Activated T-cell treated with anti-CD3 and anti-CD28 coated beads, Interleukin-2, amount 50 U/mL, for 24 hours (primary cell): ENCODE measurements at regions not wholly inside any gene's neighbourhood (a gene's known extent, or its start where the extent isn't known, plus 50 kb on each side); places are given as distances from the start of the nearest gene placed in this dataset.
A peak's percentile ranks its signal among the peaks of the same experiment; 100 is the strongest.
"Not testable (repeated sequence)": the region's sequence is repeated elsewhere in the genome, so short reads cannot be mapped to it uniquely, and the experiment has no call there.

Source experiments
- DNase-seq: peaks from one replicate; pipeline ENCODE4 v3.0.0-alpha.2; 2020
- H3K27ac Mint-ChIP-seq: 2 replicates; pipeline ENCODE4 v1.8.0; 2020; ENCODE audit warnings: mild to moderate bottlenecking, mixed read lengths
- H3K27me3 Mint-ChIP-seq: 2 replicates; pipeline ENCODE4 v1.8.0; 2020; ENCODE audit warnings: mixed read lengths
- H3K36me3 Mint-ChIP-seq: 2 replicates; pipeline ENCODE4 v1.8.0; 2020; ENCODE audit warnings: low read depth, mixed read lengths
- H3K4me1 Mint-ChIP-seq: 2 replicates; pipeline ENCODE4 v1.8.0; 2020; ENCODE audit warnings: low read depth, mixed read lengths
- H3K4me3 Mint-ChIP-seq: 2 replicates; pipeline ENCODE4 v1.8.0; 2020; ENCODE audit warnings: mild to moderate bottlenecking, moderate library complexity, mixed read lengths
- H3K9me3 Mint-ChIP-seq: 2 replicates; pipeline ENCODE4 v1.8.0; 2020; ENCODE audit warnings: mixed read lengths

DNA sequence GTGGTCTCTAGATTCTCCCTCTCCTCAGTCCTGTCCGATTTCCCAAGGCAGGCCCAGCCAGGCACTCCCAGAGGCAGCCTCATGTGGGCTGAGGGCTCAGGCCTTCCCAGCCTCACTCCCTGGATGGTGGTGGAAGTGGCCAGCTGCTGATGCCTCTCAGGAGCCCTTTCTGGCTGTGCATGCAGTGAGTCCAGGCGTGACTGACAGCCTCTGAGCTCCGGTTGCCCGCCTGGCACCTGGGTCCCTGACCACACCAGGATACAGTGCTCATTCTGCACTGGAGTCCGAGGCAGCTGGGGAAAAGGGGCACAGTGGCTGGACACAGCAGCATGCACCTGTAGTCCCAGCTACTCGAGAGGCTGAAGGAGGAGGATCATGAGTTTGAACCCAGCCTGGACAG, 132.6 kb downstream of the CUL2 start:
- Mint-ChIP-seq H3K36me3 (no peaks in the 10 kb centered on the region), H3K27ac (no peak overlapping the region), H3K4me1 (no peaks in the 10 kb centered on the region), H3K27me3 (no peaks in the 10 kb centered on the region), H3K4me3 (no peak overlapping the region), H3K9me3 (no peaks in the 10 kb centered on the region)
- no peak for DNase-seq

DNA sequence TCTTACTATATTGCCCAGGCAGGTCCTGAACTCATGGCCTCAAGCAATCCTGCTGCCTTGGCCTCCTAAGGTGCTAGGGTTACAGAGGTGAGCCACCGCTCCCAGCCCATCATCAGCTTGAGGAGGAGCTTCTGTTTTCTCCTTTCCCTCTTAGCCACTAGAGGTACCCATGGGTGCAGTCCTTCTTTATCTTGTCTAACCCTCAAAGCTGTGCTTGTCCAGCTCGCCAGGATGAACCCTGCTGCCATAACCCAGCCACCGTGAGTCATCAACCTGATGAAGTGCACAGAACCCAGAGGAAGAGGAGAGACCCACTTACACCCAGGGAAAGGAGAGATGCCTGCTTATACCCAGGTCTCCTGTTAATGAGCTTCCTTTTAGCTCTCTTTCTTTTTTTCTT, 133.4 kb downstream of the CUL2 start:
- Mint-ChIP-seq H3K27ac (no peak overlapping the region), H3K4me1 (peaks cover 2% of the 10 kb centered on the region), H3K27me3 (no peaks in the 10 kb centered on the region), H3K4me3 (no peak overlapping the region), H3K36me3 (no peaks in the 10 kb centered on the region), H3K9me3 (no peaks in the 10 kb centered on the region)
- no peak for DNase-seq

- H3K27me3 Mint-ChIP-seq = no peaks in the 10 kb centered on the region
- H3K4me3 Mint-ChIP-seq = no peak overlapping the region
- H3K36me3 Mint-ChIP-seq = no peaks in the 10 kb centered on the region
- peaks cover 7% of the 10 kb centered on the region for H3K4me1 Mint-ChIP-seq
- H3K9me3 Mint-ChIP-seq = no peaks in the 10 kb centered on the region
- no peak overlapping the region for H3K27ac Mint-ChIP-seq
- DNase-seq = no peak
Measured at GRCh38 chr10:34955391-34955790, 134.8 kb downstream of the CUL2 start.

GRCh38 chr10:34954142-34954541, 136.0 kb downstream of the CUL2 start:
- Mint-ChIP-seq H3K4me3 (no peak overlapping the region), H3K9me3 (no peaks in the 10 kb centered on the region), H3K27ac (no peak overlapping the region), H3K27me3 (no peaks in the 10 kb centered on the region), H3K4me1 (peaks cover 7% of the 10 kb centered on the region), H3K36me3 (no peaks in the 10 kb centered on the region)
- no peak for DNase-seq

DNA sequence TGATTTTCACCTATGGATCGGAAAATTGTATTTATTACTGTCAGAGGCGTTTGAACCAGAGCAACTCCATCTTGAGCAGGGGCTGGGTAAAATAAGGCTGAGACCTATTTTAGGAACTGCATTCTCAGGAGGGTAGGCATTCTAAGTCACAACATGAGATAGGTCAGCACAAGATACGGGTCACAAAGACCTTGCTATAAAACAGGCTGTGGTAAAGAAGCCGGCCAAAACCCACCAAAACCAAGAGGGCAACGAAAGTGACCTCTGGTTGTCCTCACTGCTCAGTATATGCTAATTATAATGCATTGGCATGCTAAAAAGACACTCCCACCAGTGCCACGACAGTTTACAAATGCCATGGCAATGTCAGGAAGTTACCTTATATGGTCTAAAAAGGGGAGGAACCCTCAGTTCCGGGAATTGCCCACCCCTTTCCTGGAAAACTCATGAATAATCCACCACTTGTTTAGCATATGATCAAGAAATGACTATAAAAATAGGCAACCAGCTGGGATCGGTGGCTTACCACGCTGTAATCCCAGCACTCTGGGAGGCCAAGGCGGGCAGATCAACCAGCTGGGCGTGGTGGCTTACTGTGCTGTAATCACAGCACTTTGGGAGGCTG, 136.3 kb upstream of the PARD3 start:
- not testable (repeated sequence) for H3K36me3 Mint-ChIP-seq

GRCh38 chr10:34945951-34946522, 130.9 kb upstream of the PARD3 start:
- not testable (repeated sequence) for H3K9me3 Mint-ChIP-seq, H3K4me1 Mint-ChIP-seq, H3K36me3 Mint-ChIP-seq, H3K27me3 Mint-ChIP-seq, DNase-seq, H3K27ac Mint-ChIP-seq, H3K4me3 Mint-ChIP-seq

More for the DNA sequence above, 136.3 kb upstream of the PARD3 start:
- not testable (repeated sequence) for H3K27me3 Mint-ChIP-seq, H3K27ac Mint-ChIP-seq, H3K4me1 Mint-ChIP-seq, H3K9me3 Mint-ChIP-seq, H3K4me3 Mint-ChIP-seq
- peak; percentile 29 for DNase-seq

GRCh38 chr10:34941471-34942357, 126.6 kb upstream of the PARD3 start:
- H3K36me3 Mint-ChIP-seq = no peaks in the 10 kb centered on the region
- no peak overlapping the region for H3K4me3 Mint-ChIP-seq
- DNase-seq = no peak
- no peaks in the 10 kb centered on the region for H3K9me3 Mint-ChIP-seq
- H3K27ac Mint-ChIP-seq = no peak overlapping the region
- H3K27me3 Mint-ChIP-seq = peaks cover 5% of the 10 kb centered on the region
- no peaks in the 10 kb centered on the region for H3K4me1 Mint-ChIP-seq

- Mint-ChIP-seq H3K9me3 (no peaks in the 10 kb centered on the region), H3K36me3 (no peaks in the 10 kb centered on the region), H3K4me1 (no peaks in the 10 kb centered on the region), H3K27ac (no peak overlapping the region), H3K27me3 (peaks cover 5% of the 10 kb centered on the region), H3K4me3 (no peak overlapping the region)
- DNase-seq = no peak
Measured at GRCh38 chr10:34940436-34940835, 125.3 kb upstream of the PARD3 start.

DNA sequence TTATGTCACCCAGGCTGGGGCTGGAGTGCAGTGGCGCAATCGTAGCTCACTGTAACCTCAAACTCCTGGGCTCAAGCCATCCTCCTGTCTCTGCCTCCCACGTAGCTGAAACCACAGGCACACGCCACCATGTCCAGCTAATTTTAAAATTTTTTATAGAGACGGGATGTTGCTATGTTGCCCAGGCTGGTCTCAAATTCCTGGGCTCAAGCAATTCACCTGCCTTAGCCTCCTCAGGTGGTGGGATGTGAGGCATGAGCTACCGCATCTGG, 123.2 kb upstream of the PARD3 start:
- H3K36me3 Mint-ChIP-seq = no peaks in the 10 kb centered on the region
- H3K27me3 Mint-ChIP-seq = peaks cover 2% of the 10 kb centered on the region
- no peak for DNase-seq
- H3K4me3 Mint-ChIP-seq = no peak overlapping the region
- no peak overlapping the region for H3K27ac Mint-ChIP-seq
- no peaks in the 10 kb centered on the region for H3K9me3 Mint-ChIP-seq
- H3K4me1 Mint-ChIP-seq = no peaks in the 10 kb centered on the region

GRCh38 chr10:34937643-34938398, 122.7 kb upstream of the PARD3 start:
- not testable (repeated sequence) for H3K9me3 Mint-ChIP-seq, H3K27ac Mint-ChIP-seq

DNA sequence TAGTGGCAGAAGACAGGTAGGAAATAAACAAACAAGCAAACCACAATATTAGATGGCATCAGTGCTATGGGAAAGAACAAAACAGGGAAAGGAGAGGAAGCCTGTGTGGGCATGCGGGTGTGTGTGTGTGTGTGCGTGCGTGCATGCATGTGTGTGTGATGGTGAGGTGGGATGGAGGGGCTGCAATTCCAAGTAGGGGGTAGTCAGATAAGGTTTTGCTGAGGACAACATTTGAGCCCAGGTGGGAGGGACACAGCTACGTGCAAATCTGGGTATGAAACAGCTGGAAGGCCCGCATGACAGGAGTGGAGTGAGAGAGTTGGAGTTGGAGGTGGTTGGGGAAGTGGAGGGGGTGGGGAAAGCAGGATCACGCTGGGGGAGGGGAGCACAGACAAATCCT, 121.0 kb upstream of the PARD3 start:
- DNase-seq = no peak
- H3K4me1 Mint-ChIP-seq = no peaks in the 10 kb centered on the region
- no peaks in the 10 kb centered on the region for H3K27me3 Mint-ChIP-seq
- no peak overlapping the region for H3K4me3 Mint-ChIP-seq
- no peaks in the 10 kb centered on the region for H3K36me3 Mint-ChIP-seq
- no peak overlapping the region for H3K27ac Mint-ChIP-seq
- no peaks in the 10 kb centered on the region for H3K9me3 Mint-ChIP-seq

More at GRCh38 chr10:34937643-34938398, 122.7 kb upstream of the PARD3 start:
- H3K4me3 Mint-ChIP-seq, H3K36me3 Mint-ChIP-seq, H3K27me3 Mint-ChIP-seq, H3K4me1 Mint-ChIP-seq, DNase-seq: not testable (repeated sequence)

DNA sequence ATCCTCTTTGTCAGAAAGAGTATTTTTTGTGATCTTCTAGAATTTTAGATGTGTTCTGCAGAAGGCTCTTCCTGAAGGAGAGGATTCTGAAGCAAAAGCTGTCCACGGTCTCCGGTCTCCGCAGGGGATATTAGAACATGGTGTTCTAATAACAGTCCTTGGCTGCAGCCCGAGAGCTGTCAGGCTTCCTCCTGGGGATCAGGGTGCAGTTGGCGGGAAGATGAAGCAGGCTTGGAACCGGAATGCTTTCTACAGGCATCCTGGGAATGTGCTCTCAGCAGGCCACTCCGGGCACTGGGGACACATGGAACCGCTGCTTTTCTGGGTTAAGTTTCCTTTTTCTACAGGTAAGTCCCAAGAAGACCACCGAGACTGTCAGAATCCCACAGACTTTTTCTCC, 118.6 kb upstream of the PARD3 start:
- no peaks in the 10 kb centered on the region for H3K4me1 Mint-ChIP-seq
- DNase-seq = no peak
- H3K9me3 Mint-ChIP-seq = no peaks in the 10 kb centered on the region
- no peak overlapping the region for H3K27ac Mint-ChIP-seq
- no peaks in the 10 kb centered on the region for H3K27me3 Mint-ChIP-seq
- H3K4me3 Mint-ChIP-seq = no peak overlapping the region
- no peaks in the 10 kb centered on the region for H3K36me3 Mint-ChIP-seq

GRCh38 chr10:34932235-34932634, 117.1 kb upstream of the PARD3 start:
- Mint-ChIP-seq H3K9me3 (no peaks in the 10 kb centered on the region), H3K4me3 (no peak overlapping the region), H3K4me1 (no peaks in the 10 kb centered on the region), H3K27me3 (no peaks in the 10 kb centered on the region), H3K27ac (no peak overlapping the region), H3K36me3 (no peaks in the 10 kb centered on the region)
- DNase-seq = no peak

GRCh38 chr10:34931216-34931615, 116.1 kb upstream of the PARD3 start:
- no peak overlapping the region for H3K4me3 Mint-ChIP-seq
- H3K4me1 Mint-ChIP-seq = no peaks in the 10 kb centered on the region
- H3K27me3 Mint-ChIP-seq = no peaks in the 10 kb centered on the region
- no peaks in the 10 kb centered on the region for H3K36me3 Mint-ChIP-seq
- DNase-seq = no peak
- no peak overlapping the region for H3K27ac Mint-ChIP-seq
- H3K9me3 Mint-ChIP-seq = no peaks in the 10 kb centered on the region

DNA sequence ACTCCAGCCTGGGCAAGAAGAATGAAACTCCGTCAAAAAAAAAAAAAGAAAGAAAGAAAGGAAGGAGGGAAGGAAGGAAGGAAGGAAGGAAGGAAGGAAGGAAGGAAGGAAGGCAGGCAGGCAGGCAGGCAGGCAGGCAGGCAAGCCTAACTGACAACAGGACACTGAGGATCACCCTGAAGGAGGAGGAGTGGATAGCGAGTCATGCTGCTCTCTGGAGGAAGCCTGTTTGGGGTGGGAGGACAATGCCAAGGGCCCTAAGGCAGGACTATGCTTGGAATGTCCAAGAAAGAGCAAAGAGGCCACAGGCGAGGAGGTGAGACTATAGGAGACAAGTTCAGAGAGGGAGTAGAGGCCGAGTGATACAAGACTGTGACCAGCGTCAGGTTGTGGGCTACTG, 107.0 kb upstream of the PARD3 start:
- H3K36me3 Mint-ChIP-seq = no peaks in the 10 kb centered on the region
- peaks cover 15% of the 10 kb centered on the region for H3K27me3 Mint-ChIP-seq
- no peak for DNase-seq
- no peaks in the 10 kb centered on the region for H3K4me1 Mint-ChIP-seq
- no peak overlapping the region for H3K27ac Mint-ChIP-seq
- peaks cover 14% of the 10 kb centered on the region for H3K9me3 Mint-ChIP-seq
- no peak overlapping the region for H3K4me3 Mint-ChIP-seq
